GM23338 (cell line): ENCODE measurements at regions not wholly inside any gene's neighbourhood (a gene's known extent, or its start where the extent isn't known, plus 50 kb on each side); places are given as distances from the start of the nearest gene placed in this dataset.

Source experiments
- ATAC-seq: fragments of 200-7000 bp; cut with Tn5 transposase; 3 replicates; pipeline ENCODE4 v1.9.1; 2020
- DNase-seq: peaks from one replicate; pipeline ENCODE4 v3.0.0-alpha.2; 2015; ENCODE audit warnings: low spot score
- H2AFZ ChIP-seq: fragments of 200-600 bp; sonication (generic); 2 replicates; pipeline ENCODE4 v1.8.0; 2016; ENCODE audit warnings: antibody characterized with exemption, mild to moderate bottlenecking, moderate library complexity
- H3F3A ChIP-seq: fragments of 200-600 bp; sonication (generic); replicated peaks from 2 replicates; pipeline ENCODE4 v1.8.0; 2017; ENCODE audit warnings: antibody characterized with exemption, mixed run types, low read depth
- H3K27ac ChIP-seq: fragments of 200-600 bp; sonication (generic); 2 replicates; pipeline ENCODE4 v1.6.1; 2016; ENCODE audit warnings: low read depth
- H3K27me3 ChIP-seq: fragments of 200-600 bp; sonication (generic); 2 replicates; pipeline ENCODE4 v1.8.0; 2016; ENCODE audit warnings: mild to moderate bottlenecking, mixed run types, moderate library complexity; ENCODE audit not compliant: insufficient read depth
- H3K36me3 ChIP-seq: fragments of 200-600 bp; sonication (generic); 2 replicates; pipeline ENCODE4 v1.8.0; 2016; ENCODE audit warnings: mild to moderate bottlenecking; ENCODE audit not compliant: insufficient read depth
- H3K4me1 ChIP-seq: fragments of 200-600 bp; sonication (generic); 2 replicates; pipeline ENCODE4 v1.8.0; 2016; ENCODE audit warnings: mild to moderate bottlenecking, moderate library complexity; ENCODE audit not compliant: insufficient read depth
- H3K4me2 ChIP-seq: fragments of 200-600 bp; sonication (generic); 2 replicates; pipeline ENCODE4 v1.7.1; 2017; ENCODE audit warnings: mixed run types
- H3K4me3 ChIP-seq: fragments of 200-600 bp; sonication (generic); 2 replicates; pipeline ENCODE4 v1.6.1; 2016; ENCODE audit warnings: mixed run types
- H3K79me2 ChIP-seq: fragments of 200-600 bp; sonication (generic); replicated peaks from 2 replicates; pipeline ENCODE4 v1.8.0; 2017; ENCODE audit warnings: mild to moderate bottlenecking; ENCODE audit not compliant: insufficient read depth
- H3K9me2 ChIP-seq: fragments of 200-600 bp; sonication (generic); 2 replicates; pipeline ENCODE4 v1.8.0; 2017; ENCODE audit not compliant: insufficient read depth
- H4K20me1 ChIP-seq: fragments of 200-600 bp; sonication (generic); replicated peaks from 2 replicates; pipeline ENCODE4 v1.8.0; 2017; ENCODE audit warnings: mild to moderate bottlenecking; ENCODE audit not compliant: insufficient read depth
- H3K27ac Mint-ChIP-seq: 2 replicates; pipeline ENCODE4 v1.8.0; 2020; ENCODE audit warnings: inconsistent platforms, mild to moderate bottlenecking, moderate library complexity, mixed read lengths
- H3K27me3 Mint-ChIP-seq: 3 replicates; pipeline ENCODE4 v1.8.0; 2022; ENCODE audit warnings: low read depth, mild to moderate bottlenecking, moderate library complexity, mixed read lengths, inconsistent platforms; ENCODE audit not compliant: insufficient read depth, poor library complexity
- H3K36me3 Mint-ChIP-seq: 3 replicates; pipeline ENCODE4 v1.8.0; 2021; ENCODE audit warnings: low read depth, mild to moderate bottlenecking, inconsistent platforms, moderate library complexity, mixed read lengths
- H3K4me1 Mint-ChIP-seq: 3 replicates; pipeline ENCODE4 v1.8.0; 2020; ENCODE audit warnings: mild to moderate bottlenecking, inconsistent platforms, mixed read lengths
- H3K4me3 Mint-ChIP-seq: 3 replicates; pipeline ENCODE4 v1.8.0; 2021; ENCODE audit warnings: moderate library complexity, mild to moderate bottlenecking, inconsistent platforms, mixed read lengths
- H3K9me3 Mint-ChIP-seq: 3 replicates; pipeline ENCODE4 v1.8.0; 2020; ENCODE audit warnings: moderate library complexity, mild to moderate bottlenecking, inconsistent platforms, mixed read lengths
- CTCF ChIP-seq, 2 experiments: fragments of 200-600 bp in 1 of 2; sonication (generic) in 1 of 2; conservative IDR thresholded peaks; 2 replicates each; pipeline versions ENCODE4 v1.5.1 to v1.6.1; 2016 to 2017; ENCODE audit warnings: antibody characterized with exemption in 2 of 2, low read depth in 2 of 2, mild to moderate bottlenecking in 2 of 2, moderate library complexity in 1 of 2
- ETS1 ChIP-seq: IDR thresholded peaks from 2 replicates; pipeline ENCODE4 v1.6.1; 2016; ENCODE audit warnings: antibody characterized with exemption
- JUNB ChIP-seq: IDR thresholded peaks from one replicate; pipeline ENCODE4 v1.6.1; 2016; ENCODE audit warnings: antibody characterized with exemption; ENCODE audit not compliant: unreplicated experiment
- STAT1 ChIP-seq: IDR thresholded peaks from one replicate; pipeline ENCODE4 v1.6.1; 2016; ENCODE audit warnings: antibody characterized with exemption; ENCODE audit not compliant: unreplicated experiment
- ZNF114 ChIP-seq: fragments of 250-450 bp; sonication (Bioruptor Pico); IDR thresholded peaks from 2 replicates; pipeline ENCODE4 v1.5.0; 2020; ENCODE audit warnings: mild to moderate bottlenecking, moderate library complexity
- ZNF331 ChIP-seq: fragments of 250-450 bp; sonication (Bioruptor Pico); IDR thresholded peaks from 2 replicates; pipeline ENCODE4 v1.5.0; 2020; ENCODE audit warnings: low read depth, mild to moderate bottlenecking, moderate library complexity
- ZNF462 ChIP-seq: fragments of 250-450 bp; sonication (Bioruptor Pico); IDR thresholded peaks from 2 replicates; pipeline ENCODE4 v1.5.0; 2020; ENCODE audit warnings: mild to moderate bottlenecking, moderate library complexity

GRCh38 chr9:135240222-135240621 is 152.8 kb downstream of the OLFM1 start (continued):
- TF ChIP-seq ZNF462 (CRISPR knock-in tag): no peak
- no peak for TF ChIP-seq CTCF (conservative IDR thresholded peaks at IDR 0.05; ENCODE audit: low read depth in 2 of 2)
- no peak for TF ChIP-seq ETS1
- no peak for TF ChIP-seq JUNB

- Mint-ChIP-seq H3K9me3 (no peaks in the 10 kb centered on the region), H3K27me3 (peaks cover 9% of the 10 kb centered on the region), H3K4me3 (no peak overlapping the region), H3K4me1 (peaks cover 8% of the 10 kb centered on the region), H3K27ac (no peak overlapping the region), H3K36me3 (no peaks in the 10 kb centered on the region)
- Histone ChIP-seq H3K79me2 (no peaks in the 10 kb centered on the region), H3K9me2 (no peaks in the 10 kb centered on the region), H3F3A (no peaks in the 10 kb centered on the region), H3K27ac (no peak overlapping the region), H2AFZ (no peak overlapping the region), H3K4me3 (no peak overlapping the region), H3K27me3 (no peaks in the 10 kb centered on the region), H3K4me2 (no peak overlapping the region), H3K36me3 (no peaks in the 10 kb centered on the region), H3K4me1 (no peaks in the 10 kb centered on the region), H4K20me1 (no peaks in the 10 kb centered on the region)
- no peak for DNase-seq
- no peak for ATAC-seq
- no peak for TF ChIP-seq STAT1
- TF ChIP-seq JUNB: no peak
- TF ChIP-seq ZNF114: no peak
- TF ChIP-seq CTCF (conservative IDR thresholded peaks at IDR 0.05; ENCODE audit: low read depth in 2 of 2): no peak
- no peak for TF ChIP-seq ZNF331 (CRISPR knock-in tag)
- TF ChIP-seq ETS1: no peak
These were observed 153.4 kb downstream of the OLFM1 start for GRCh38 chr9:135240871-135241311.
